GM23338 (cell line): ENCODE measurements at regions not wholly inside any gene's neighbourhood (a gene's known extent, or its start where the extent isn't known, plus 50 kb on each side); places are given as distances from the start of the nearest gene placed in this dataset.

ENCODE experiments used
- ATAC-seq: fragments of 200-7000 bp; cut with Tn5 transposase; 3 replicates; pipeline ENCODE4 v1.9.1; 2020
- DNase-seq: peaks from one replicate; pipeline ENCODE4 v3.0.0-alpha.2; 2015; ENCODE audit warnings: low spot score
- H2AFZ ChIP-seq: fragments of 200-600 bp; sonication (generic); 2 replicates; pipeline ENCODE4 v1.8.0; 2016; ENCODE audit warnings: antibody characterized with exemption, mild to moderate bottlenecking, moderate library complexity
- H3F3A ChIP-seq: fragments of 200-600 bp; sonication (generic); replicated peaks from 2 replicates; pipeline ENCODE4 v1.8.0; 2017; ENCODE audit warnings: antibody characterized with exemption, mixed run types, low read depth
- H3K27ac ChIP-seq: fragments of 200-600 bp; sonication (generic); 2 replicates; pipeline ENCODE4 v1.6.1; 2016; ENCODE audit warnings: low read depth
- H3K27me3 ChIP-seq: fragments of 200-600 bp; sonication (generic); 2 replicates; pipeline ENCODE4 v1.8.0; 2016; ENCODE audit warnings: mild to moderate bottlenecking, mixed run types, moderate library complexity; ENCODE audit not compliant: insufficient read depth
- H3K36me3 ChIP-seq: fragments of 200-600 bp; sonication (generic); 2 replicates; pipeline ENCODE4 v1.8.0; 2016; ENCODE audit warnings: mild to moderate bottlenecking; ENCODE audit not compliant: insufficient read depth
- H3K4me1 ChIP-seq: fragments of 200-600 bp; sonication (generic); 2 replicates; pipeline ENCODE4 v1.8.0; 2016; ENCODE audit warnings: mild to moderate bottlenecking, moderate library complexity; ENCODE audit not compliant: insufficient read depth
- H3K4me2 ChIP-seq: fragments of 200-600 bp; sonication (generic); 2 replicates; pipeline ENCODE4 v1.7.1; 2017; ENCODE audit warnings: mixed run types
- H3K4me3 ChIP-seq: fragments of 200-600 bp; sonication (generic); 2 replicates; pipeline ENCODE4 v1.6.1; 2016; ENCODE audit warnings: mixed run types
- H3K79me2 ChIP-seq: fragments of 200-600 bp; sonication (generic); replicated peaks from 2 replicates; pipeline ENCODE4 v1.8.0; 2017; ENCODE audit warnings: mild to moderate bottlenecking; ENCODE audit not compliant: insufficient read depth
- H3K9me2 ChIP-seq: fragments of 200-600 bp; sonication (generic); 2 replicates; pipeline ENCODE4 v1.8.0; 2017; ENCODE audit not compliant: insufficient read depth
- H4K20me1 ChIP-seq: fragments of 200-600 bp; sonication (generic); replicated peaks from 2 replicates; pipeline ENCODE4 v1.8.0; 2017; ENCODE audit warnings: mild to moderate bottlenecking; ENCODE audit not compliant: insufficient read depth
- H3K27ac Mint-ChIP-seq: 2 replicates; pipeline ENCODE4 v1.8.0; 2020; ENCODE audit warnings: inconsistent platforms, mild to moderate bottlenecking, moderate library complexity, mixed read lengths
- H3K27me3 Mint-ChIP-seq: 3 replicates; pipeline ENCODE4 v1.8.0; 2022; ENCODE audit warnings: low read depth, mild to moderate bottlenecking, moderate library complexity, mixed read lengths, inconsistent platforms; ENCODE audit not compliant: insufficient read depth, poor library complexity
- H3K36me3 Mint-ChIP-seq: 3 replicates; pipeline ENCODE4 v1.8.0; 2021; ENCODE audit warnings: low read depth, mild to moderate bottlenecking, inconsistent platforms, moderate library complexity, mixed read lengths
- H3K4me1 Mint-ChIP-seq: 3 replicates; pipeline ENCODE4 v1.8.0; 2020; ENCODE audit warnings: mild to moderate bottlenecking, inconsistent platforms, mixed read lengths
- H3K4me3 Mint-ChIP-seq: 3 replicates; pipeline ENCODE4 v1.8.0; 2021; ENCODE audit warnings: moderate library complexity, mild to moderate bottlenecking, inconsistent platforms, mixed read lengths
- H3K9me3 Mint-ChIP-seq: 3 replicates; pipeline ENCODE4 v1.8.0; 2020; ENCODE audit warnings: moderate library complexity, mild to moderate bottlenecking, inconsistent platforms, mixed read lengths
- CREB1 ChIP-seq: fragments of 250-450 bp; sonication (Bioruptor Pico); IDR thresholded peaks from 2 replicates; pipeline ENCODE4 v1.5.0; 2020; ENCODE audit warnings: low read depth, mild to moderate bottlenecking, moderate library complexity
- EZH2 ChIP-seq: fragments of 200-600 bp; sonication (generic); IDR thresholded peaks from one replicate; pipeline ENCODE4 v1.8.0; 2017; ENCODE audit warnings: antibody characterized with exemption, mild to moderate bottlenecking, low read depth; ENCODE audit not compliant: unreplicated experiment
- EZH2phosphoT487 ChIP-seq: fragments of 200-600 bp; sonication (generic); IDR thresholded peaks from one replicate; pipeline ENCODE4 v1.8.1; 2018; ENCODE audit warnings: antibody characterized with exemption; ENCODE audit not compliant: unreplicated experiment
- ZNF114 ChIP-seq: fragments of 250-450 bp; sonication (Bioruptor Pico); IDR thresholded peaks from 2 replicates; pipeline ENCODE4 v1.5.0; 2020; ENCODE audit warnings: mild to moderate bottlenecking, moderate library complexity
- ZNF331 ChIP-seq: fragments of 250-450 bp; sonication (Bioruptor Pico); IDR thresholded peaks from 2 replicates; pipeline ENCODE4 v1.5.0; 2020; ENCODE audit warnings: low read depth, mild to moderate bottlenecking, moderate library complexity
- TF ChIP-seq, protein P1 (sequence below): IDR thresholded peaks from one replicate; pipeline ENCODE4 v1.6.1; 2018; ENCODE audit warnings: antibody characterized with exemption; ENCODE audit not compliant: unreplicated experiment
- TF ChIP-seq, protein P2 (sequence below): fragments of 250-450 bp; sonication (Bioruptor Pico); IDR thresholded peaks from 2 replicates; pipeline ENCODE4 v1.5.0; 2020; ENCODE audit warnings: mild to moderate bottlenecking, moderate library complexity
- TF ChIP-seq, protein P3 (sequence below): IDR thresholded peaks from 2 replicates; pipeline ENCODE4 v1.6.1; 2016; ENCODE audit warnings: antibody characterized with exemption

DNA sequence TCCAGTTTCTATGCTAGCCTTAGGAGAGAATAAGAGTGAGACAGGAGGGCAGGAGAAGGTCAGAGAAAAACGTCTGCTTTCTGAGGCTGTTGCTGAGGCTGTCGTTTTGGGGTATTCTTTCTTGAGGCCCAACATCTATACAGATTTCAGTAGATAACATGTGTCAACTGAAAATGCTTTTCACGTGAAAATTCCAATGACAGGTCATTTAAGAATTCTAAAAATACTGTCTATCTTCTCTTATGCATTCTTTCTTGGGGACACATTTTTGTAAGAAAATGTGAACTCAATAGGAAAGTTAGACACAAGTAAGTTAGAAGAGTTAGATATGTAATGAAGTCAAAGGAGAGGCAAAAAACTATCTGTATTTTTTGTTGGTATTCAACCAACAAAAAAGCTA lies 150.8 kb downstream of the TGFB2 start (continued):
- TF ChIP-seq, protein P1, sequence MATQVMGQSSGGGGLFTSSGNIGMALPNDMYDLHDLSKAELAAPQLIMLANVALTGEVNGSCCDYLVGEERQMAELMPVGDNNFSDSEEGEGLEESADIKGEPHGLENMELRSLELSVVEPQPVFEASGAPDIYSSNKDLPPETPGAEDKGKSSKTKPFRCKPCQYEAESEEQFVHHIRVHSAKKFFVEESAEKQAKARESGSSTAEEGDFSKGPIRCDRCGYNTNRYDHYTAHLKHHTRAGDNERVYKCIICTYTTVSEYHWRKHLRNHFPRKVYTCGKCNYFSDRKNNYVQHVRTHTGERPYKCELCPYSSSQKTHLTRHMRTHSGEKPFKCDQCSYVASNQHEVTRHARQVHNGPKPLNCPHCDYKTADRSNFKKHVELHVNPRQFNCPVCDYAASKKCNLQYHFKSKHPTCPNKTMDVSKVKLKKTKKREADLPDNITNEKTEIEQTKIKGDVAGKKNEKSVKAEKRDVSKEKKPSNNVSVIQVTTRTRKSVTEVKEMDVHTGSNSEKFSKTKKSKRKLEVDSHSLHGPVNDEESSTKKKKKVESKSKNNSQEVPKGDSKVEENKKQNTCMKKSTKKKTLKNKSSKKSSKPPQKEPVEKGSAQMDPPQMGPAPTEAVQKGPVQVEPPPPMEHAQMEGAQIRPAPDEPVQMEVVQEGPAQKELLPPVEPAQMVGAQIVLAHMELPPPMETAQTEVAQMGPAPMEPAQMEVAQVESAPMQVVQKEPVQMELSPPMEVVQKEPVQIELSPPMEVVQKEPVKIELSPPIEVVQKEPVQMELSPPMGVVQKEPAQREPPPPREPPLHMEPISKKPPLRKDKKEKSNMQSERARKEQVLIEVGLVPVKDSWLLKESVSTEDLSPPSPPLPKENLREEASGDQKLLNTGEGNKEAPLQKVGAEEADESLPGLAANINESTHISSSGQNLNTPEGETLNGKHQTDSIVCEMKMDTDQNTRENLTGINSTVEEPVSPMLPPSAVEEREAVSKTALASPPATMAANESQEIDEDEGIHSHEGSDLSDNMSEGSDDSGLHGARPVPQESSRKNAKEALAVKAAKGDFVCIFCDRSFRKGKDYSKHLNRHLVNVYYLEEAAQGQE, result no peak
- TF ChIP-seq, protein P2, sequence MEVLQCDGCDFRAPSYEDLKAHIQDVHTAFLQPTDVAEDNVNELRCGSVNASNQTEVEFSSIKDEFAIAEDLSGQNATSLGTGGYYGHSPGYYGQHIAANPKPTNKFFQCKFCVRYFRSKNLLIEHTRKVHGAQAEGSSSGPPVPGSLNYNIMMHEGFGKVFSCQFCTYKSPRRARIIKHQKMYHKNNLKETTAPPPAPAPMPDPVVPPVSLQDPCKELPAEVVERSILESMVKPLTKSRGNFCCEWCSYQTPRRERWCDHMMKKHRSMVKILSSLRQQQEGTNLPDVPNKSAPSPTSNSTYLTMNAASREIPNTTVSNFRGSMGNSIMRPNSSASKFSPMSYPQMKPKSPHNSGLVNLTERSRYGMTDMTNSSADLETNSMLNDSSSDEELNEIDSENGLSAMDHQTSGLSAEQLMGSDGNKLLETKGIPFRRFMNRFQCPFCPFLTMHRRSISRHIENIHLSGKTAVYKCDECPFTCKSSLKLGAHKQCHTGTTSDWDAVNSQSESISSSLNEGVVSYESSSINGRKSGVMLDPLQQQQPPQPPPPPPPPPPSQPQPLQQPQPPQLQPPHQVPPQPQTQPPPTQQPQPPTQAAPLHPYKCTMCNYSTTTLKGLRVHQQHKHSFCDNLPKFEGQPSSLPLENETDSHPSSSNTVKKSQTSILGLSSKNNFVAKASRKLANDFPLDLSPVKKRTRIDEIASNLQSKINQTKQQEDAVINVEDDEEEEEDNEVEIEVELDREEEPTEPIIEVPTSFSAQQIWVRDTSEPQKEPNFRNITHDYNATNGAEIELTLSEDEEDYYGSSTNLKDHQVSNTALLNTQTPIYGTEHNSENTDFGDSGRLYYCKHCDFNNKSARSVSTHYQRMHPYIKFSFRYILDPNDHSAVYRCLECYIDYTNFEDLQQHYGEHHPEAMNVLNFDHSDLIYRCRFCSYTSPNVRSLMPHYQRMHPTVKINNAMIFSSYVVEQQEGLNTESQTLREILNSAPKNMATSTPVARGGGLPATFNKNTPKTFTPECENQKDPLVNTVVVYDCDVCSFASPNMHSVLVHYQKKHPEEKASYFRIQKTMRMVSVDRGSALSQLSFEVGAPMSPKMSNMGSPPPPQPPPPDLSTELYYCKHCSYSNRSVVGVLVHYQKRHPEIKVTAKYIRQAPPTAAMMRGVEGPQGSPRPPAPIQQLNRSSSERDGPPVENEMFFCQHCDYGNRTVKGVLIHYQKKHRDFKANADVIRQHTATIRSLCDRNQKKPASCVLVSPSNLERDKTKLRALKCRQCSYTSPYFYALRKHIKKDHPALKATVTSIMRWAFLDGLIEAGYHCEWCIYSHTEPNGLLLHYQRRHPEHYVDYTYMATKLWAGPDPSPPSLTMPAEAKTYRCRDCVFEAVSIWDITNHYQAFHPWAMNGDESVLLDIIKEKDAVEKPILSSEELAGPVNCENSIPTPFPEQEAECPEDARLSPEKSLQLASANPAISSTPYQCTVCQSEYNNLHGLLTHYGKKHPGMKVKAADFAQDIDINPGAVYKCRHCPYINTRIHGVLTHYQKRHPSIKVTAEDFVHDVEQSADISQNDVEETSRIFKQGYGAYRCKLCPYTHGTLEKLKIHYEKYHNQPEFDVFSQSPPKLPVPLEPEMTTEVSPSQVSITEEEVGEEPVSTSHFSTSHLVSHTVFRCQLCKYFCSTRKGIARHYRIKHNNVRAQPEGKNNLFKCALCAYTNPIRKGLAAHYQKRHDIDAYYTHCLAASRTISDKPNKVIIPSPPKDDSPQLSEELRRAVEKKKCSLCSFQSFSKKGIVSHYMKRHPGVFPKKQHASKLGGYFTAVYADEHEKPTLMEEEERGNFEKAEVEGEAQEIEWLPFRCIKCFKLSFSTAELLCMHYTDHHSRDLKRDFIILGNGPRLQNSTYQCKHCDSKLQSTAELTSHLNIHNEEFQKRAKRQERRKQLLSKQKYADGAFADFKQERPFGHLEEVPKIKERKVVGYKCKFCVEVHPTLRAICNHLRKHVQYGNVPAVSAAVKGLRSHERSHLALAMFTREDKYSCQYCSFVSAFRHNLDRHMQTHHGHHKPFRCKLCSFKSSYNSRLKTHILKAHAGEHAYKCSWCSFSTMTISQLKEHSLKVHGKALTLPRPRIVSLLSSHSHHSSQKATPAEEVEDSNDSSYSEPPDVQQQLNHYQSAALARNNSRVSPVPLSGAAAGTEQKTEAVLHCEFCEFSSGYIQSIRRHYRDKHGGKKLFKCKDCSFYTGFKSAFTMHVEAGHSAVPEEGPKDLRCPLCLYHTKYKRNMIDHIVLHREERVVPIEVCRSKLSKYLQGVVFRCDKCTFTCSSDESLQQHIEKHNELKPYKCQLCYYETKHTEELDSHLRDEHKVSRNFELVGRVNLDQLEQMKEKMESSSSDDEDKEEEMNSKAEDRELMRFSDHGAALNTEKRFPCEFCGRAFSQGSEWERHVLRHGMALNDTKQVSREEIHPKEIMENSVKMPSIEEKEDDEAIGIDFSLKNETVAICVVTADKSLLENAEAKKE (CRISPR knock-in tag), result no peak

DNA sequence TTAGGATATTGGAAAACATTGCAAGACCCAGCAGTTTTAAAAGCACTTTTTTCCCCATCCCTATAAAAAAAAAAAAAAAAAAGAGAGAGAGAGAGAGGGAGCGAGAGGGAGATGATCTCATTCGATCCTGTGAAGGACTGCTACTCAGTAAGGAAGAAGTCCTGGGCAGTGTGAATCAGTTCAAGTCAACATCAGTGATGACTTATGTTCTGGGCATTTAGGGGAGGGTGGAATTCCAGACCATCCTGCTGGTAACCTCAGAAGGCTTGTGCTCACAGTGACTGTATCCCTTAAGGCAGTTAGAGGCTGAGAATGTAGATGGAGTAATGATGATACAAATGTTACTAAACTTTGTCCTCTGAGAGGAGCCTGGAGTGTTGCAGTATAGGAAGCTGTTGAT lies 151.4 kb downstream of the TGFB2 start:
- ATAC-seq, result no peak
- H3K9me3 Mint-ChIP-seq, result no peaks in the 10 kb centered on the region; the same call in 2 of the 3 replicates
- peaks cover 5% of the 10 kb centered on the region for H3K27me3 Mint-ChIP-seq
- Histone ChIP-seq H3K4me1 (peaks cover 9% of the 10 kb centered on the region), H3K79me2 (no peaks in the 10 kb centered on the region), H3F3A (no peaks in the 10 kb centered on the region), H3K4me3 (no peak overlapping the region), H3K9me2 (peaks cover 9% of the 10 kb centered on the region; the same call in 1 of the 2 replicates), H3K27ac (no peak overlapping the region), H3K4me2 (no peak overlapping the region), H3K36me3 (no peaks in the 10 kb centered on the region), H2AFZ (no peak overlapping the region), H3K27me3 (no peaks in the 10 kb centered on the region), H4K20me1 (no peaks in the 10 kb centered on the region)
- no peak overlapping the region for H3K27ac Mint-ChIP-seq
- DNase-seq, result no peak
- no peaks in the 10 kb centered on the region for H3K36me3 Mint-ChIP-seq
- H3K4me1 Mint-ChIP-seq, result peaks cover 26% of the 10 kb centered on the region
- no peak overlapping the region for H3K4me3 Mint-ChIP-seq
- TF ChIP-seq CREB1 (CRISPR knock-in tag) (no peak), EZH2 (no peak), ZNF114 (no peak), EZH2phosphoT487 (no peak), ZNF331 (no peak)
- TF ChIP-seq, protein P1, result no peak
- TF ChIP-seq, protein P3, sequence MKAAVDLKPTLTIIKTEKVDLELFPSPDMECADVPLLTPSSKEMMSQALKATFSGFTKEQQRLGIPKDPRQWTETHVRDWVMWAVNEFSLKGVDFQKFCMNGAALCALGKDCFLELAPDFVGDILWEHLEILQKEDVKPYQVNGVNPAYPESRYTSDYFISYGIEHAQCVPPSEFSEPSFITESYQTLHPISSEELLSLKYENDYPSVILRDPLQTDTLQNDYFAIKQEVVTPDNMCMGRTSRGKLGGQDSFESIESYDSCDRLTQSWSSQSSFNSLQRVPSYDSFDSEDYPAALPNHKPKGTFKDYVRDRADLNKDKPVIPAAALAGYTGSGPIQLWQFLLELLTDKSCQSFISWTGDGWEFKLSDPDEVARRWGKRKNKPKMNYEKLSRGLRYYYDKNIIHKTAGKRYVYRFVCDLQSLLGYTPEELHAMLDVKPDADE, result no peak
